ENCODE measurements at regions not wholly inside any gene's neighbourhood (a gene's known extent, or its start where the extent isn't known, plus 50 kb on each side); places are given as distances from the start of the nearest gene placed in this dataset.
"Not testable (repeated sequence)": the region's sequence is repeated elsewhere in the genome, so short reads cannot be mapped to it uniquely, and the experiment has no call there.

- H3K36me3 ChIP-seq (replicated peaks): no peaks in the 10 kb centered on the region
- TF ChIP-seq, protein P1, sequence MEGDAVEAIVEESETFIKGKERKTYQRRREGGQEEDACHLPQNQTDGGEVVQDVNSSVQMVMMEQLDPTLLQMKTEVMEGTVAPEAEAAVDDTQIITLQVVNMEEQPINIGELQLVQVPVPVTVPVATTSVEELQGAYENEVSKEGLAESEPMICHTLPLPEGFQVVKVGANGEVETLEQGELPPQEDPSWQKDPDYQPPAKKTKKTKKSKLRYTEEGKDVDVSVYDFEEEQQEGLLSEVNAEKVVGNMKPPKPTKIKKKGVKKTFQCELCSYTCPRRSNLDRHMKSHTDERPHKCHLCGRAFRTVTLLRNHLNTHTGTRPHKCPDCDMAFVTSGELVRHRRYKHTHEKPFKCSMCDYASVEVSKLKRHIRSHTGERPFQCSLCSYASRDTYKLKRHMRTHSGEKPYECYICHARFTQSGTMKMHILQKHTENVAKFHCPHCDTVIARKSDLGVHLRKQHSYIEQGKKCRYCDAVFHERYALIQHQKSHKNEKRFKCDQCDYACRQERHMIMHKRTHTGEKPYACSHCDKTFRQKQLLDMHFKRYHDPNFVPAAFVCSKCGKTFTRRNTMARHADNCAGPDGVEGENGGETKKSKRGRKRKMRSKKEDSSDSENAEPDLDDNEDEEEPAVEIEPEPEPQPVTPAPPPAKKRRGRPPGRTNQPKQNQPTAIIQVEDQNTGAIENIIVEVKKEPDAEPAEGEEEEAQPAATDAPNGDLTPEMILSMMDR (IDR thresholded peaks at IDR 0.05; ENCODE audit: low read depth, low read length, missing control alignments): no peak
- H3K27ac ChIP-seq: no peak overlapping the region
- DNase-seq: no peak
- no peak overlapping the region for H3K4me3 ChIP-seq (ENCODE audit: low read depth, low read length)
- in situ Hi-C loops (cut with HindIII; ENCODE audit: low pct_ligation_motif_present, low sequenced_read_pairs): no loop called here
- no peaks in the 10 kb centered on the region for H3K27me3 ChIP-seq (replicated peaks)
Measured at GRCh38 chr1:143718021-143718420, 253.8 kb downstream of the FAM72C start.

- no peaks in the 10 kb centered on the region for H3K36me3 ChIP-seq (replicated peaks)
- DNase-seq: no peak
- TF ChIP-seq, protein P1 (IDR thresholded peaks at IDR 0.05; ENCODE audit: low read depth, low read length, missing control alignments): no peak
- H3K27ac ChIP-seq: no peak overlapping the region
- in situ Hi-C loops (cut with HindIII; ENCODE audit: low pct_ligation_motif_present, low sequenced_read_pairs): no loop called here
- no peaks in the 10 kb centered on the region for H3K27me3 ChIP-seq (replicated peaks)
- no peak overlapping the region for H3K4me3 ChIP-seq (ENCODE audit: low read depth, low read length)
Measured at GRCh38 chr1:143717434-143717833, 254.4 kb downstream of the FAM72C start.

DNA sequence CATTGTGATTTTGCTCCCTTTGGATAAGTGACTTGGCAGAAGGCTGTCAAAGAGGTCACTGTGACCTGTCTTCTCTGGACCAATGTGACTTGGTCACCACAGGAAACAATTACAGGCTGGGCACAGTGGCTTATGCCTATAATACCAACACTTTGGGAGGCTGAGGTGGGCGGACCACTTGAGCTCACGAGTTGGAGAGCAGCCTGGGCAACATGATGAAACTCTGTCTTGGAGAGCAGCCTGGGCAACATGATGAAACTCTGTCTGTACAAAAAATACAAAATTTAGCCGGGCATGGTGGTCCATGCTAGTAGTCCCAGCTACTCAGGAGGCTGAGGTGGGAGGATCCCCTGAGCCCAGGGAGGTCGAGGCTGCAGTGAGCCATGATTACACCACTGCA lies 256.9 kb downstream of the FAM72C start:
- H3K27ac ChIP-seq; H3K4me3 ChIP-seq (ENCODE audit: low read depth, low read length); H3K27me3 ChIP-seq (replicated peaks); in situ Hi-C loops (cut with HindIII; ENCODE audit: low pct_ligation_motif_present, low sequenced_read_pairs); H3K36me3 ChIP-seq (replicated peaks); DNase-seq: not testable (repeated sequence)

DNA sequence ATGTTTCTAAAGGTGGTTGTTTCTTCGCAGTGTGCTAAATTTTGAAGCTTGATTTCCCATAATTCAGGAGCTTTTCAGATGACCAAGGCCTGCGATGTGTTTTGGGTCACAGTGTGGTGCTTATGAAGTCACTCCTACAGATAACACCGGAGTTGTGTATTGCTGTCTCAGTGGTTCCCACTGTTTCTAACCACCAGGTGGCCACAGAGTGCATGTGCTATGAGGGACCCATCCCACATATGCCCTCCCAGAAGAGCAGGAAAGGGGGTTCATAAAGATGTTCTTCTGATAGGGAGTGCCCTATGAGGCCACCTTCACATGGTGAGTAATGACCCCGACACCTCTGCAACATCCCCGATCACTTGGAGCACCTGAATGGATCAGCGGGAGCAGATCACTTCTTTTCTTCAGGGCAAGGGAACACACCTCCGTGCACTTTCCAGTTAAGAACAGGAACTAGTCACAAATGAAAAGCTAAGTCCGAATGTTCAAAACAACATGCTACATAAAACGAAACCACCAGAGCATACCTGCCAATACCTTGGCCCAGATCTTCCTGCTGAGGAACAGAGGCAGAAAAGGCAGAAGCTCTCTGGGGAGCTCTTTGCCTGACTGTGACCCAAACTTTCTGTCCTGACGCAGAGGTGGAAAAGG lies 262.1 kb downstream of the FAM72C start:
- H3K4me3 ChIP-seq (ENCODE audit: low read depth, low read length); DNase-seq; H3K27me3 ChIP-seq (replicated peaks); H3K27ac ChIP-seq; in situ Hi-C loops (cut with HindIII; ENCODE audit: low pct_ligation_motif_present, low sequenced_read_pairs); H3K36me3 ChIP-seq (replicated peaks): not testable (repeated sequence)

- not testable (repeated sequence) for DNase-seq; H3K27me3 ChIP-seq (replicated peaks); H3K27ac ChIP-seq
Measured at GRCh38 chr1:143702739-143703138, 269.0 kb downstream of the FAM72C start.

DNA sequence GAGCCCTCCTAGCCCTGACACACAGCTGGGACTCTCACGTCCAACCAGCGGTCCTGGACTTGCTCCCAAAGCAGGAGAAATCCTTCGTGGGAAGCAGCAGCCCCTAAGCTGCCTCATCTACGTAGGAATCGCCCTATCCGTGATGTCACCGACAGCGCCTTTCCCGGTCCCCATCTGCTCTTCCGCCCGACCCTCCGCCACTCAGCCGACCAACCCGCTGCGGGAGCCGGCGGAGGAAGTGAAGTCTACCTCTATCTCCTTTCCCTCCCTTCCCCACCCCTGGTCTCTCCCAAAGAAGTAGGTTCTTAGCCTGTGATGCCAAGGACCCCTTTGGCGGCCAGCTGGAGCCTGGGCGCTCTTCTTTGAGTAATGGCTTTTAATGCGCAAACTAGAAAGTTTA lies 272.1 kb downstream of the FAM72C start:
- H3K27me3 ChIP-seq (replicated peaks): no peaks in the 10 kb centered on the region

More at GRCh38 chr1:143702739-143703138, 269.0 kb downstream of the FAM72C start:
- H3K36me3 ChIP-seq (replicated peaks); H3K4me3 ChIP-seq (ENCODE audit: low read depth, low read length); in situ Hi-C loops (cut with HindIII; ENCODE audit: low pct_ligation_motif_present, low sequenced_read_pairs): not testable (repeated sequence)

DNA sequence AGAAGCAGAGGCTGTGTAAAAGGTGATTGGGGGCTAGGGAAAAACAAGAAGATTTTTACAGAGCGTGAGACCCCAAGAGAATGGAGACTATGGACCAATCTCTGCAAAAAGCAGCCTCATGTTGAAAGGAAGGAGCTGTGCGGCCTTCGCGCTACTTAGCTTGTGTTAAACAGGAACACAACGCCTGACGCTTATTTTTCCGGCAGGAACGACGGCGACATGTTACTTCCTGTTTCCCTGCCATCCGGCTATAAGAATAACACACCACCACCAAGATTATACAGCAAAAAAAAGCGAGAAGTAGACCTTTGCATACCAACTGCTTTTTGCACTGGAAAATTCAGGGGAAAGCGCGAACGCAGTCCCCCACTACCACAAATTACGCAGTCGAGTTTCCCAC lies 272.7 kb downstream of the FAM72C start:
- no peak overlapping the region for H3K4me3 ChIP-seq (ENCODE audit: low read depth, low read length)
- no peaks in the 10 kb centered on the region for H3K36me3 ChIP-seq (replicated peaks)
- TF ChIP-seq, protein P1 (IDR thresholded peaks at IDR 0.05; ENCODE audit: low read depth, low read length, missing control alignments): no peak
- H3K27me3 ChIP-seq (replicated peaks): no peaks in the 10 kb centered on the region
- no peak overlapping the region for H3K27ac ChIP-seq
- no peak for DNase-seq
- in situ Hi-C loops (cut with HindIII; ENCODE audit: low pct_ligation_motif_present, low sequenced_read_pairs): no loop called here

More for the DNA sequence above, 272.1 kb downstream of the FAM72C start:
- Histone ChIP-seq H3K36me3 (replicated peaks) (no peaks in the 10 kb centered on the region), H3K4me3 (ENCODE audit: low read depth, low read length) (no peak overlapping the region), H3K27ac (no peak overlapping the region)
- in situ Hi-C loops (cut with HindIII; ENCODE audit: low pct_ligation_motif_present, low sequenced_read_pairs): no loop called here
- DNase-seq: no peak
- TF ChIP-seq, protein P1 (IDR thresholded peaks at IDR 0.05; ENCODE audit: low read depth, low read length, missing control alignments): no peak
